Ureter (tissue), 1 donor: ENCODE measurements at regions not wholly inside any gene's neighbourhood (a gene's known extent, or its start where the extent isn't known, plus 50 kb on each side); places are given as distances from the start of the nearest gene placed in this dataset.
"Not testable (repeated sequence)": the region's sequence is repeated elsewhere in the genome, so short reads cannot be mapped to it uniquely, and the experiment has no call there.

Experiments
- DNase-seq: peaks from one replicate; pipeline ENCODE4 v3.0.0-alpha.2; 2020; ENCODE audit warnings: low spot score
- donor health status: DM: yes; HTN: yes; CAD: no.

DNA sequence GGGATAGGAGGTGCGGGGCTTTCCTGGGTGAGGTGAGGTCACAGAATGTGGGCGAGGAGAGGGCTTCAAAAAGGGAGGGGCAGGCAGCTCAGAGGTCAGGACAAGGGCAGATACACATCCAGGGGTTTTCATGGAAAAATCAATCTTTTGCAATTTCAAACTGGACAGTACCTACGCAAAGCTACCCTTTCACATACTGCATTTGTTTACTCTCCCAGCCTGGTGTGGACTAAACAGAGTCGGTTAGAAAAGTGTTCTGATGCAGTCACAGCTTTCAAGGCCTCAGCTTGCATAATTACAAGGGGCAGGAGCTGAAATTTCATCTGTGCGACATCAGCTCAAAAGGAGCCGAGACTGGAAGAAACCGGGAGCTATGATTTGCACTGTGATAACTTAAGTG lies 309.9 kb upstream of the SOX1 start:
- not testable (repeated sequence) for DNase-seq

DNA sequence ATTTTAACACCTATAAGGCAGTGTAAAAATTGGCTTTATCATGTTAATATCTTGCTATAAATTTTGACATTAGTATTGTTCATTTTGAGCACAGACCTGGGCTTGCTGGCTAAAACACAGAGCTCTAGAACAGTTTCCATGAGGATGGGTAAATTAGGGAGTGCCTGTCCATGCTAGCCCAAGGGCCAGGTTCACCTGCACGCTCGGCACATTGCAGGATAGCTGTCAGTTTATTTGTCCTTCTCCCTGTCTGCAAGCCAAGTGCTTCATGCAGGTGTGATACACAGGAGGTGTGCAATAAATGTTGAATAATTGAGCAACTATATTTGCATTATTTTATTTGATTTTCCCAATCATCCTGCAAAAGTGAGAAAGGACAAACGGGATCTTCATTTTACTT lies 309.3 kb upstream of the SOX1 start:
- DNase-seq: not testable (repeated sequence)

DNA sequence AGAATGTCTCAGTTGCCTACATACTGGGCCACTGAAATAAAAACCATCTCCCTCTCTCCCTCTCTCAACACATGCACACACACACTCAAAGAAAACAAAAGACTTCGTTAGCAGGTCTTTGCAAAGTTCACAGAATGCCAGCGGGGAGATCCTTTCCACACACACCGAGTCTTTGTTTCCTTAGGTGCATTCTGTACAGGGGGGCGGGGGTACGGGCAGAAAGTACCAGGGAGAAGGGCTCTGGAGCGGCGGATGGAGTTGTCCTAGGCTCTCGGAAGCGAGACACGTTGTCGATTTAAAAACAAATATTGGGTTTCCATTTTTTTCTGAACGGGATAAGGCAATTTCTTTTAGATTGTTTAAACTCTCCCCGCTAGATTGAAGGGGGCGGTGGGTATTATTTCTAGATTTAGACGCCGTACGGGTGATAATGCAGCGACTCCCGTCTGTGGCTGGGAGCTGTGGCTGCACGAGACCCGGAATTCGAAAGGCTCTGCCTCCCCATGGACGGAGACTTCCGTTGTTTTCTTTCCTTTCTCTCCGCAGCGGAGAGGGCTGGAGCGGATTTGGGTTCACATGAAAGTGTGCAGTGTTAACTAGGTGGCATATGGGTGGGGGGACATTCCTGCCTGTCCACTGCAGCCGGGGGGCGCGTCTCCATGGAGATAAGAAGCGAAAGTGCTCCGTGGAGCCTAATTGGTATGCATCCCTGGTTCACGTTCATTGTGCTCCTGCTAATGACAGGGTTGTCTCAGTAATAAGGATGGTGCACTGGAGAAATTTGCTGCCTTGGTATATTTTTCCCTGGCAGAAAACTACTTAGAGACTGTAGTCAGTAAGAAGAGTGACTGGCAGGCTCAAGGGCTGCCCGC lies 303.7 kb upstream of the SOX1 start:
- DNase-seq: not testable (repeated sequence)

DNA sequence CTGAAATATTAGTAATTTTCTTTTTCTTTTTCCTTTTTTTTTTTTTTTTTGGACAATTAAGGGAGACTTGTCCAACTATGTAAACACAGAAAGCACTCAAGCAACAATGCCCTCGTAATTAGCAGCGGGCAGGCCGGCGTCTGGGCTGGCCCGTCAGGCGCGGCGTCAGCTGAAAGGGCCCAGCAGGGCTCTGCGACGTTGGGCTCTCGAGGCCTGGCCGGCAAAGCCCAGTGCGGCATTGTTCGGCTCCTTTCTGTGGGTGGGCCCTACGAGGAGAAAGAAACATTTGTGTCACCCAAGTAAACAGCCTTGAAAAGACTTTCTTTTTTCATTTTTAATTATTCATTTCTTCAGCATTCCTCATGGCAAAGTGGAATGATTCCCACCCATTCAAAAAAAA lies 302.4 kb upstream of the SOX1 start:
- not testable (repeated sequence) for DNase-seq

DNA sequence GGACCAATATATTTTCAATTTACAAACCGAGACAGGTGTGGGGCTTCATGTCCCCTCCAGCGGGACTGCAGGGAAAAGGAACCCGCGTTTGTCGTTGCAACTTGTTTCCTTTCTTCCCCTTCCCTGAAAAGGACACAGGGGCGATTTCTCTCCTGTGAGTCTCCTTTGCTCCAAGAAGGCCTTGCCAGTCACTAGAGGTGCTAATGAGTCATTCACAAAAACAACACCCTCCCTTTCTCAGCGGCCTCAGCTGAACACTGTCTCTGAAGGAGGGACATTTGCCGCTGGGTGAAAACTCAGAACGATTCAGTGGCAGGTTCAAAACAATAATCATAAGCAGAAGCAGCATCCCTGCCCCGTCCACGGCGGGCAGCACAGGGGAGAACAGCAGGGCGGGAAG lies 302.0 kb upstream of the SOX1 start:
- not testable (repeated sequence) for DNase-seq

DNA sequence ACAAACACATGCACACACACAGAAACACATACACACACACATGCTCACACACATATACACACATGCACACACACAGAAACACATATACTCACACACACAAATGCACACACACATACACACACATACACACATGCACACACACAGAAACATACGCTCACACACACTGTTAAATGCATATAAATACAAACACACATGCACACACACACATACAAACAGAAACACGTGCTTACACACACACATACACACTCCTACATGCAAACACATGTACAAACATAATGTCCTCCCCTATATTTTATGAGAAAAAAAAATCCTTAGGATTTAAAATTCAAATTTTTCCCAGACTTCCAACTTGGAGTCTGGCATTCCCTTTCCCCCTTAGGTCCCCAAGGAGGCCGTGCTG lies 291.2 kb upstream of the SOX1 start:
- not testable (repeated sequence) for DNase-seq

DNA sequence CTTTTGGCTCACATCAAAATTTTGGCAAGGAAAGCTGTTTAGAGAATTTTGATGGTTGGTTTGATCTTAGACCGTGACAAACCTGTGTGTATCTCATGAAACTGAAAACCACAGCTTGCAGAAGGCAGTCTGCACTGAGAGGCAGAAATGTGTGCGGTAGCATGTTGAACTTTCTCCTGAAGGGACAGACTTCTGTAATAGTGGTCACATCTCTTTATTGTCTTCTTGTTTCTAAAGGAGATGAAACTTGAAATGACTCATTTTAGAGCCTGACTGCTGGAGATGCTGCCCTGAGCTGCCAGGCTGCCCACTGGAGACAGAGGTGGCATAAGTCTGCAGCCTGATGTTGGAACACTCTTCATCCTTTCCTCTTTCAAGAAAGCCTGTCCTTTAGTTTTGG lies 289.6 kb upstream of the SOX1 start:
- DNase-seq: not testable (repeated sequence)

DNA sequence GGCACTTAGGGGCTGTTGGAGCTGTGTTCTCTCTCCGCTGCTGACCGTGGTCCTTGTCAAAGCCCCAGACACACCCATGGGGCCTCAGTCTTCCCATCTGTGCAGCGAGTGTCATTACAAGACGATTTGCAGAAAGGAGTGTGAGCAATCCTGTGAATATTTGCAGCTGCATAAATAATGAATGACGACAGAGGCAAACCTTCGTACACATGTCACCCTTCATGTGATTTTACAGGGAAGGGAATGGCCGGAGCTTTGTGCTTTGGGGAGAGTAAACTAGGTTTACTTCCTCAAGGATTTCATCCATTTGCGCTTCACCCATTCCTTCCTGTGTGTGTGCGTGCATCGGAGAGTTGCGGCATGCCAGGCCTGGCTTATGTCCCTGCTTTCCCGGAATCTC lies 285.6 kb upstream of the SOX1 start:
- DNase-seq: not testable (repeated sequence)

DNA sequence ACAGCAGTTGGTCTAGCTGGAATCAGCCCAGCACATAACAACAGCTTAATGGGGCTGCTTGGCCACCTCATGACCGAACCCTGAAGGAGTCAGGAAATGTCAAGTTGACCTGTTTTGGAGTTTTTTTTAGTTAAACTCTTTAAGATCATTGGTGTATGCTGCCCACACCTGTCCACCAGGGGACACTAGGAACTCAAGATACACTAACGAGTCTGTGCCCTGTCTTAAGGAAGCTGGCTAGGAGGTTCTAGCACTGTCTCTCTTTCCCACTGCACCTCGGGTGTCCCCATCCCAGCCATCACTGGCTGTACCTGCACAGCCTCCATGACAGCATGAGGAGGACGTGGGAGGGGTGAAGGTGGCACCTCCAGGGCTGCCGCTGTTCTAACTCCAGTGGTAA lies 279.6 kb upstream of the SOX1 start:
- not testable (repeated sequence) for DNase-seq

DNA sequence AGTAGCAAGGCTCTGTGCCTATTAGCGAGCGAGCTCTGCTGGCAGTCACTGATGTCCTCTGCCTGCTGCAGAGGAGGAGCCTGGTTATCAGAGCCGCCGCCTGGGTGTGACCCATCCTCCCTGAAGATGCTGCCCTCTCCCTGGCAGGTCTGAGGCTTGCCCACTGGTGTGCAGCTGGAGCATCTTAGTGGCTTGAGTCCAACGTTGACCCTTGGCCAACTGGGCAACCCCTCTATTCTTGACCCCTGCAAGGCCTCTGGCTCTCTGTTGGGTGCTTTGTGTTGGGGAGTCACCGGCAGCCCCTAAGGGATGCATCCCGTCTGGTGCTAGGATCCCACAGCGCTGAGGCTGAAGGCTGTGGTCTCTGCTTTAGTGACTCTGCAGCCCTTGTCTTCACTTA lies 277.9 kb upstream of the SOX1 start:
- no peak for DNase-seq

DNA sequence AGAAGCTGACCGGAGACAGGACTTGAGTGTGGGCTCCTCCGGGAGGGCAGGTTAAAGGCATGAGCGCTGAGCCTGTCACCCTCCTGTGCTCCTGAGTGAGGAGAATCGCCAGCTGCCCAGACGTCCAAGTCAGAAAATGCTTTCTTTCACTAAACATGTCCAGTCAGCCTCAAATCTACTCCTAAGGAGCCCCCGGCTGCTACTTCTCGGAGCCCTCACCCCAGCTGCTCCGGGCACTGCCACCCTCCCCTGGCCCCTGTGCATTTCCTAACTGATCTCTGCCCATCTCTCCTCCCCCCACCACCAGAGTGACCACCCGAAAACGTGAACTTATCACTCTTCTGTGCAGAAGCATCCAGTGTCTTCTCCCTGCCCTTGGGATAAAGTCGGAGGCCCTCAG lies 277.5 kb upstream of the SOX1 start:
- peak; percentile 31 for DNase-seq

DNA sequence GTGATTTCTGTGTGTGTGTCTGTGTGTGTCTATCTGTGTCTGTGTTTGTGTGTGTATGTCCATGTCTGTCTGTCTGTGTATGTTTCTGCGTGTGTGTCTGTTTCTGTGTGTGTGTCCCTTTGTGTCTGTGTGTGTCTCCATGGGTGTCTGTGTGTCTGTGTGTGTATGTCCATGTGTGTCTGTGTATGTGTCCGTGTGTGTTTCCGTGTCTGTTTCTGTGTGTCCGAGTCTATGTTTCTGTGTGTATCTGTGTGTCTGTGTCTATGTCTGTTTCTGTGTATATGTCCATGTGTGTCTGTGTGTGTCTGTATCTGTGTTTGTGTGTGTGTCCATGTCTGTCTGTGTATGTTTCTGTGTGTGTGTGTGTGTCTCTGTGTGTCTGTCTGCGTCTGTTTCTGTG lies 276.3 kb upstream of the SOX1 start:
- DNase-seq: peak; percentile 5

DNA sequence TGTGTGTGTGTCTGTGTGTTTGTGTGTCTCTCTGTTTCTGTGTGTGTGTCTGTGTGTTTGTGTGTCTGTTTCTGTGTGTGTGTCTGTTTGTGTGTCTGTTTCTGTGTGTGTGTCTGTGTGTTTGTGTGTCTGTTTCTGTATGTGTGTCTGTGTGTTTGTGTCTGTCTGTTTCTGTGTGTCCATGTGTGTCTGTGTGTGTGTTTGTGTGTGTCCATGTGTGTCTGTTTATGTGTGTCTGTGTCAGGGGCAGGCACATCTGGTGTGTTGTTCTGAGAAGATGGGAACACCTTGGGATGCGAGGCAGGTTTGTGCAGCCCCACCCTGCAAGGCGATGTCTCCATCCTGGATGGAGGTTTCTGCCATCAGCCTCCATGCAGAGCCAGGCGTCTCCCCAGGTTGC lies 275.8 kb upstream of the SOX1 start:
- DNase-seq: peak; percentile 10

DNA sequence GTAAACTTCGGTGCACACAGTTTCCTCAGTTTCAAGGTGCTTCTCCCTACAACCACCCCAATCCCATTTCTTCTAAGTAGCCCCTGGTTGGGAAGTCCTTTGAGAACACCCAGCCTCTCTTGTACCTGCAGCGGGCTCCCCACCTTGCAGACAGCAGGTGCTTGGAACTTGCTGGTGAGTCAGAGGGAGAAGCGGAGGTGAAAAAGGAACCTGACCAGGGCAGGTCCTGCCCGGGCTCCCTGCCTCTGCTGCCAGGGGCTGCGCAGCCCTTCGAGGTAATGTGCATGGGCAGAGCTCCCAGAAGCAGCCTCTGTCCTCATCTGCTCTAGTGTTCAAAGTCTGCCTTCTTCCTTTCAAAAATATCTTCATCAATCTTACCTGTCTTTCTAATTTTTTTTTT lies 274.0 kb upstream of the SOX1 start:
- peak; percentile 17 for DNase-seq
